ENCODE measurements at regions not wholly inside any gene's neighbourhood (a gene's known extent, or its start where the extent isn't known, plus 50 kb on each side); places are given as distances from the start of the nearest gene placed in this dataset.

DNA sequence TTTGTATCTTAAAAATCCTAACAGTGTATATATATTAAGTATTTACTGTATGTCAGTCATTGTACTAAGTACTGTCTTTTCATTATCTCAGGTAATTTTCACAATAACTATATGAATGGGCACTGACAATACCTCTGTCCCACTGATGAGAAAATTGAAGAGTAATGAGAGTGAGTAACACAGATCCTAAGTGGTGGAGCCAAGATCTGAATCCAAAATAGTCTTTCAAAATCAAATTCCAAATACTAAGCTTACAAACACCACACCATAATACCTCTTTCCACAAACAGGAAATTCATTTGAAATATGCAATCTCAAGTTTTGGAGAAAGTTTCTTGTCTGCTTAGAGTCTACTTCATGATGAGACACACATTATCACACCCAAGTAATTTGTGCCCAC is 105.9 kb upstream of the EDEM3 start:
- no peaks in the 10 kb centered on the region for H3K4me1 Mint-ChIP-seq (ENCODE audit: unreplicated experiment)
- H3K27ac Mint-ChIP-seq = no peak overlapping the region
- H3K4me3 Mint-ChIP-seq = no peak overlapping the region
- TF ChIP-seq, protein P1, sequence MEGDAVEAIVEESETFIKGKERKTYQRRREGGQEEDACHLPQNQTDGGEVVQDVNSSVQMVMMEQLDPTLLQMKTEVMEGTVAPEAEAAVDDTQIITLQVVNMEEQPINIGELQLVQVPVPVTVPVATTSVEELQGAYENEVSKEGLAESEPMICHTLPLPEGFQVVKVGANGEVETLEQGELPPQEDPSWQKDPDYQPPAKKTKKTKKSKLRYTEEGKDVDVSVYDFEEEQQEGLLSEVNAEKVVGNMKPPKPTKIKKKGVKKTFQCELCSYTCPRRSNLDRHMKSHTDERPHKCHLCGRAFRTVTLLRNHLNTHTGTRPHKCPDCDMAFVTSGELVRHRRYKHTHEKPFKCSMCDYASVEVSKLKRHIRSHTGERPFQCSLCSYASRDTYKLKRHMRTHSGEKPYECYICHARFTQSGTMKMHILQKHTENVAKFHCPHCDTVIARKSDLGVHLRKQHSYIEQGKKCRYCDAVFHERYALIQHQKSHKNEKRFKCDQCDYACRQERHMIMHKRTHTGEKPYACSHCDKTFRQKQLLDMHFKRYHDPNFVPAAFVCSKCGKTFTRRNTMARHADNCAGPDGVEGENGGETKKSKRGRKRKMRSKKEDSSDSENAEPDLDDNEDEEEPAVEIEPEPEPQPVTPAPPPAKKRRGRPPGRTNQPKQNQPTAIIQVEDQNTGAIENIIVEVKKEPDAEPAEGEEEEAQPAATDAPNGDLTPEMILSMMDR (conservative IDR thresholded peaks at IDR 0.05) = no peak
- DNase-seq (ENCODE audit: extremely low spot score, unreplicated experiment) = no peak
- H3K36me3 Mint-ChIP-seq = no peaks in the 10 kb centered on the region
- H3K9me3 Mint-ChIP-seq = no peaks in the 10 kb centered on the region
- peaks cover 13% of the 10 kb centered on the region for H3K27me3 Mint-ChIP-seq

DNA sequence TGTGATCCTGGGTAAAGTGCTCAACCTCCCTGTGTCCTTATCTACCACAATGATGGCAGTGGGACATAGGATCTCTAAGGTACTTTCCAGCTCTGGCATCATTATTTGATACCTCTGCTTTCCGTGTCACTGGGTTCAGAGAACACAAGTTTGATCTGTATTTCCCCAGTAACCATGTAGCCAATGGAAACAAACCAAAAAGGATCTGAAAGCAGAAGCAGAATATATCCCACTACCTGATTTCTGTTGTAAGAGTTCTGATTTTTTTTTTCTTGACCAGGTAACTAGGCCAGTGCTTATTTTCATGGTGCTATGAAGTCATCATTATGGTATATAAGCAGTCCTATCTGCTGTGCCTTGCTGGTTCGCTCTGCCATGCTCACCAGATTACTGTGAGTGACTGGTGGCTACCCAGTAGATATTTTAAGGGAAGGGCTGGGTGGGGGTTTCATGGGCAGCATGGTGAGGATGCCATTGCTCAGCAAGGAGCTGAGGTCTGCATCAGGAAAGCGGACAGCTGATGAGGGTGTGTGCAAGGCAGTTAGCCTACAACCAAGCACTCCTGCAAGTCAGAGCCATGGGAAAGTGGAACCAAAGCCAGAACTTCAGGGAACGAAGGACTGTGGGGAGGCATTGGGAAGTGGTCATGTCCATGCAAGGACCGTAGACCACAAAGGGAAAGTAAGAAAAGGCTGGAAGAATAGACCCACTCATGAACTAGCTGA is 104.9 kb upstream of the EDEM3 start:
- TF ChIP-seq, protein P1 (conservative IDR thresholded peaks at IDR 0.05) = no peak
- Mint-ChIP-seq H3K4me1 (ENCODE audit: unreplicated experiment) (no peaks in the 10 kb centered on the region), H3K9me3 (no peaks in the 10 kb centered on the region), H3K36me3 (no peaks in the 10 kb centered on the region), H3K4me3 (no peak overlapping the region), H3K27me3 (peaks cover 13% of the 10 kb centered on the region), H3K27ac (no peak overlapping the region)
- DNase-seq (ENCODE audit: extremely low spot score, unreplicated experiment) = no peak

DNA sequence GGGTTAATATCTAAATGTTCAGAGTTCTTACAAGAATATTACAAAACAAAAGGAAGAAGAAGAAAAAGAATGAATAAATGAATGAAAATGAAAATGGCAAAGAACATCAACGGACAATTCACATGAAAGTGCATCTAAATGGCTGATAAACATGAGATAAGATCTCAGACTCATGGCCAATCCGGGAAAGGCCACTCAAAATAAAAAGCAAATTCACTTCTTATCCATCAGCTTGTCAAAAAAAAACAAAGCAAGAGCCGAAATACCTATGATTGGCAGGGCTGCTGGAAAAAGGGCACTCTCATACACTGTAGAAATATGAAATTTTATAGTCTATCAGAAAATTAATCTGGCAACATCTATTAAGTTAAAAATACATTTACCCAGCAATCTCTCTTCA is 103.6 kb upstream of the EDEM3 start:
- DNase-seq (ENCODE audit: extremely low spot score, unreplicated experiment) = no peak
- Mint-ChIP-seq H3K4me1 (ENCODE audit: unreplicated experiment) (no peaks in the 10 kb centered on the region), H3K27me3 (peaks cover 13% of the 10 kb centered on the region), H3K36me3 (no peaks in the 10 kb centered on the region), H3K27ac (no peak overlapping the region), H3K9me3 (no peaks in the 10 kb centered on the region), H3K4me3 (no peak overlapping the region)
- TF ChIP-seq, protein P1 (conservative IDR thresholded peaks at IDR 0.05) = no peak

DNA sequence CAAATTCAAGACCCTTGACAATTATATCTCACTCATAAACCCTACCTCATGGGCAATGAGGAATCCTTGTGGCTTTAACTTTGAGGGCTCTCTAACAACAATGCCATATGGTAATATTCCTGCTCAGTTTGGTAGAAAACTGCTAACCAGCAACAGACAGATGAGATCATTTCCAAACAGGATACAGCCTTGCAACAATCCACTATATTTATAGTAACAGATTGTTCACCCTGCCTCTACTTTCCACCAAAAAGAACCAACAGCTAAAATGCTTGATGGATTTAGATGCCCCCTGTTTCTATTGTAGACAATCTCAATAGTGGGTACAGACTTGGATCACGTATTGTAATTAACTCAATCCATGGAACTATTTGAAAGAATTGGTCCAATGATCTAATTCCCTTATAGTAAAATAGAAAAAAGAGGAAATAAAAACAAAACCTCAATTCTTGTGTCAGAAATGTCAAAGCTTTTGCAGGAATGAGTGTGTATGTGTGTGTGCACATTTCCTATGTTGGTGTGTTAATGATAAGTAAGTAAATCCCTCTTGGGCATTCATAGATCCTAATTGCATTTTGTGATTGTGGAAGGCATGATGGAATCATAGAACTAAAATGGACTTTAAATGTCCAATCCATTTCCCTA is 100.0 kb upstream of the EDEM3 start:
- Mint-ChIP-seq H3K9me3 (no peaks in the 10 kb centered on the region), H3K27ac (no peak overlapping the region), H3K4me1 (ENCODE audit: unreplicated experiment) (no peaks in the 10 kb centered on the region), H3K27me3 (no peaks in the 10 kb centered on the region), H3K36me3 (no peaks in the 10 kb centered on the region), H3K4me3 (no peak overlapping the region)
- no peak for DNase-seq (ENCODE audit: extremely low spot score, unreplicated experiment)
- TF ChIP-seq, protein P1 (conservative IDR thresholded peaks at IDR 0.05) = no peak

DNA sequence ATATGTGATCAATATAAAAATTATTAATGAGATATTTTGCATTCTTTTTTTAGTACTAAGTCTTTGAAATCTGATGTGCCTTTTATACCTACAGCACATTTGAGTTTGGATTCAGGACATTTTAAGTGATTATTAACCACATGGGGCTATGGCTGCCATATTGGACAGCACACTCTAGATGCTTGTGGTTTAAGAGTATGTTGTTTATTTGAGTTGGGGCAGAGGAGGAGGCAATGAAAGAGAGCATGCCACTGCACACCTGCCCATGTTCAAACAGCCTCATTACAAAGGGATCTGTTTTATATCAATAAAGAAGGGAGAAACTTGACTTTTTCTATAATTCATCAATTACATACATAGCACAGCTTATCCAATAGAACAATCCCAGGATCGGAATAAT is 99.4 kb upstream of the EDEM3 start:
- Mint-ChIP-seq H3K36me3 (no peaks in the 10 kb centered on the region), H3K4me1 (ENCODE audit: unreplicated experiment) (no peaks in the 10 kb centered on the region), H3K4me3 (no peak overlapping the region), H3K27ac (no peak overlapping the region), H3K27me3 (no peaks in the 10 kb centered on the region), H3K9me3 (no peaks in the 10 kb centered on the region)
- DNase-seq (ENCODE audit: extremely low spot score, unreplicated experiment) = no peak
- TF ChIP-seq, protein P1 (conservative IDR thresholded peaks at IDR 0.05) = no peak

Data from type B pancreatic cell (in vitro differentiated cells).